ENCODE measurements at regions not wholly inside any gene's neighbourhood (a gene's known extent, or its start where the extent isn't known, plus 50 kb on each side); places are given as distances from the start of the nearest gene placed in this dataset.

- Mint-ChIP-seq H3K4me3 (no peak overlapping the region), H3K4me1 (no peaks in the 10 kb centered on the region), H3K9me3 (peaks cover 5 to 26% (median 16%) of the 10 kb centered on the region in 3 donors), H3K36me3 (no peaks in the 10 kb centered on the region), H3K27me3 (peaks cover 2% of the 10 kb centered on the region), H3K27ac (no peak overlapping the region)
These were observed 285.6 kb upstream of the THSD7B start for GRCh38 chr2:136479696-136480095.

- H3K36me3 Mint-ChIP-seq, result peaks cover 2% of the 10 kb centered on the region
- H3K9me3 Mint-ChIP-seq, result peaks cover 0 to 11% (median 4%) of the 10 kb centered on the region in 3 donors
- peaks cover 15% of the 10 kb centered on the region for H3K27me3 Mint-ChIP-seq
- H3K27ac Mint-ChIP-seq, result no peak overlapping the region
- no peak overlapping the region for H3K4me3 Mint-ChIP-seq
- H3K4me1 Mint-ChIP-seq, result no peaks in the 10 kb centered on the region
These were observed 296.5 kb upstream of the THSD7B start for GRCh38 chr2:136468799-136469369.

- Mint-ChIP-seq H3K9me3 (no peaks in the 10 kb centered on the region), H3K27me3 (peaks cover 8% of the 10 kb centered on the region)
These were observed 312.8 kb upstream of the THSD7B start for GRCh38 chr2:136452528-136452927.

GRCh38 chr2:136448986-136449780, 316.2 kb upstream of the THSD7B start:
- Mint-ChIP-seq H3K4me1 (no peaks in the 10 kb centered on the region), H3K27ac (no peak overlapping the region), H3K9me3 (no peaks in the 10 kb centered on the region), H3K27me3 (peaks cover 3% of the 10 kb centered on the region), H3K36me3 (no peaks in the 10 kb centered on the region), H3K4me3 (no peak overlapping the region)

More at GRCh38 chr2:136452528-136452927, 312.8 kb upstream of the THSD7B start:
- H3K36me3 Mint-ChIP-seq, result no peaks in the 10 kb centered on the region
- no peak overlapping the region for H3K4me3 Mint-ChIP-seq
- no peak overlapping the region for H3K27ac Mint-ChIP-seq
- H3K4me1 Mint-ChIP-seq, result no peaks in the 10 kb centered on the region

- Mint-ChIP-seq H3K27ac (no peak overlapping the region), H3K4me3 (no peak overlapping the region), H3K36me3 (no peaks in the 10 kb centered on the region), H3K9me3 (no peaks in the 10 kb centered on the region), H3K4me1 (no peaks in the 10 kb centered on the region), H3K27me3 (peaks cover 3% of the 10 kb centered on the region)
These were observed 316.9 kb upstream of the THSD7B start for GRCh38 chr2:136448432-136448831.

GRCh38 chr2:136444323-136444722, 321.0 kb upstream of the THSD7B start:
- H3K36me3 Mint-ChIP-seq, result no peaks in the 10 kb centered on the region
- H3K27me3 Mint-ChIP-seq, result peaks cover 6% of the 10 kb centered on the region
- no peaks in the 10 kb centered on the region for H3K4me1 Mint-ChIP-seq
- H3K4me3 Mint-ChIP-seq, result no peak overlapping the region
- no peak overlapping the region for H3K27ac Mint-ChIP-seq
- no peaks in the 10 kb centered on the region for H3K9me3 Mint-ChIP-seq

GRCh38 chr2:136443661-136444060, 321.7 kb upstream of the THSD7B start:
- Mint-ChIP-seq H3K27ac (no peak overlapping the region), H3K27me3 (peaks cover 5% of the 10 kb centered on the region), H3K9me3 (no peaks in the 10 kb centered on the region), H3K4me3 (no peak overlapping the region), H3K4me1 (no peaks in the 10 kb centered on the region), H3K36me3 (no peaks in the 10 kb centered on the region)

GRCh38 chr2:136441979-136442714, 323.2 kb upstream of the THSD7B start:
- H3K27ac Mint-ChIP-seq, result no peak overlapping the region
- no peaks in the 10 kb centered on the region for H3K36me3 Mint-ChIP-seq
- no peaks in the 10 kb centered on the region for H3K4me1 Mint-ChIP-seq
- H3K9me3 Mint-ChIP-seq, result no peaks in the 10 kb centered on the region
- peaks cover 5% of the 10 kb centered on the region for H3K27me3 Mint-ChIP-seq
- H3K4me3 Mint-ChIP-seq, result no peak overlapping the region

GRCh38 chr2:136439064-136439676, 321.2 kb upstream of the CXCR4 start:
- no peak overlapping the region for H3K27ac Mint-ChIP-seq
- H3K9me3 Mint-ChIP-seq, result no peaks in the 10 kb centered on the region
- no peaks in the 10 kb centered on the region for H3K4me1 Mint-ChIP-seq
- no peak overlapping the region for H3K4me3 Mint-ChIP-seq
- peaks cover 5% of the 10 kb centered on the region for H3K27me3 Mint-ChIP-seq
- H3K36me3 Mint-ChIP-seq, result no peaks in the 10 kb centered on the region

GRCh38 chr2:136437461-136437860, 319.5 kb upstream of the CXCR4 start:
- Mint-ChIP-seq H3K9me3 (no peaks in the 10 kb centered on the region), H3K36me3 (peaks cover under 1% of the 10 kb centered on the region), H3K4me1 (no peaks in the 10 kb centered on the region), H3K27me3 (peaks cover 3% of the 10 kb centered on the region), H3K27ac (no peak overlapping the region), H3K4me3 (no peak overlapping the region)

- Mint-ChIP-seq H3K27ac (no peak overlapping the region), H3K4me3 (no peak overlapping the region), H3K27me3 (peaks cover 3% of the 10 kb centered on the region), H3K36me3 (peaks cover 1% of the 10 kb centered on the region), H3K4me1 (no peaks in the 10 kb centered on the region), H3K9me3 (no peaks in the 10 kb centered on the region)
These were observed 319.0 kb upstream of the CXCR4 start for GRCh38 chr2:136436936-136437335.

GRCh38 chr2:136434251-136434715, 316.3 kb upstream of the CXCR4 start:
- H3K36me3 Mint-ChIP-seq, result peaks cover 1% of the 10 kb centered on the region

GRCh38 chr2:136433261-136433660, 315.3 kb upstream of the CXCR4 start:
- no peaks in the 10 kb centered on the region for H3K4me1 Mint-ChIP-seq
- no peaks in the 10 kb centered on the region for H3K9me3 Mint-ChIP-seq
- no peak overlapping the region for H3K27ac Mint-ChIP-seq
- H3K4me3 Mint-ChIP-seq, result no peak overlapping the region
- peaks cover 1% of the 10 kb centered on the region for H3K36me3 Mint-ChIP-seq
- peaks cover 2% of the 10 kb centered on the region for H3K27me3 Mint-ChIP-seq

More at GRCh38 chr2:136434251-136434715, 316.3 kb upstream of the CXCR4 start:
- Mint-ChIP-seq H3K27me3 (peaks cover 1% of the 10 kb centered on the region), H3K4me3 (no peak overlapping the region), H3K4me1 (no peaks in the 10 kb centered on the region), H3K27ac (no peak overlapping the region), H3K9me3 (no peaks in the 10 kb centered on the region)

GRCh38 chr2:136424112-136424511, 306.2 kb upstream of the CXCR4 start:
- Mint-ChIP-seq H3K4me1 (peaks cover 9% of the 10 kb centered on the region in 3 donors), H3K27me3 (peaks cover 13% of the 10 kb centered on the region), H3K4me3 (peak overlapping the region; percentile 80 to 95 (median 87)), H3K9me3 (no peaks in the 10 kb centered on the region), H3K36me3 (no peaks in the 10 kb centered on the region), H3K27ac (peak overlapping the region in 1 of 3 donors; percentile 63)

- Mint-ChIP-seq H3K27me3 (peaks cover 17% of the 10 kb centered on the region), H3K36me3 (no peaks in the 10 kb centered on the region), H3K27ac (peak overlapping the region in 1 of 3 donors; percentile 63), H3K4me1 (peaks cover 9% of the 10 kb centered on the region in 3 donors), H3K9me3 (no peaks in the 10 kb centered on the region), H3K4me3 (peak overlapping the region; percentile 80 to 95 (median 87))
These were observed 305.6 kb upstream of the CXCR4 start for GRCh38 chr2:136423516-136423996.

Data from IgD-negative memory B cell (primary cell).